ENCODE measurements at regions not wholly inside any gene's neighbourhood (a gene's known extent, or its start where the extent isn't known, plus 50 kb on each side); places are given as distances from the start of the nearest gene placed in this dataset.

DNA sequence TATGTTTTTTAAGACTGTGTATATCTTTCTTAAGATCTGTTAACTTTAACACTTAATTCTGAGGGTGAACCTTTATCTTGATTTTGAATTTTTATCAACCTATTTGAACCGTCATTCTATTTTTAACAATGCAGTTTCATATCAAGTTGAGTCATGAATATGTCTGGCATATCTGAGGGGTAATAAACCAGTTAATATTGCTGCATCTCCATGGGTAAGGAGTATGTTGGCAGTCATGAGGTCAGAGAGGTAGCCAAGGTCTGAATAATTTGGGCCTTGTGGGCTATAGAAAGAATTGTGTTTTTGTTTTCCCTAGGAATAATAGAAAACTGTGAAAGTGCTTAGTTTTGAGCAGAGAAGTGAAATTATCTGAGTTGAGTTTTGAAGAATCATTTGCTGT is 419.0 kb downstream of the PLK2 start:
- no peak for TF ChIP-seq NFRKB (IDR thresholded peaks at IDR 0.05)
- no peak for TF ChIP-seq SUZ12 (IDR thresholded peaks at IDR 0.05)
- no peak for TF ChIP-seq SP1 (IDR thresholded peaks at IDR 0.05)
- TF ChIP-seq LEF1 (IDR thresholded peaks at IDR 0.05; ENCODE audit: borderline replicate concordance): no peak
- no peak for TF ChIP-seq FOXA1 (IDR thresholded peaks at IDR 0.05)
- no peak for TF ChIP-seq ARNT (IDR thresholded peaks at IDR 0.05)
- no peak for TF ChIP-seq CTBP1 (IDR thresholded peaks at IDR 0.05; ENCODE audit: borderline replicate concordance)
- TF ChIP-seq TARDBP (IDR thresholded peaks at IDR 0.05): no peak
- TF ChIP-seq ELF4 (IDR thresholded peaks at IDR 0.05): no peak
- no peak for TF ChIP-seq L3MBTL2 (conservative IDR thresholded peaks at IDR 0.05)
- no peak for TF ChIP-seq ZNF384 (IDR thresholded peaks at IDR 0.05)
- no peak for TF ChIP-seq FOXK2 (IDR thresholded peaks at IDR 0.05)
- no peak for TF ChIP-seq PKNOX1 (IDR thresholded peaks at IDR 0.05)
- DNase-seq (ENCODE audit: extremely low spot score): no peak
- POLR2A ChIA-PET: no interaction called here
- CTCF ChIA-PET: no interaction called here

- no peak for TF ChIP-seq FOXM1 (IDR thresholded peaks at IDR 0.05; ENCODE audit: borderline replicate concordance)
- no peak for TF ChIP-seq HDGF (IDR thresholded peaks at IDR 0.05; ENCODE audit: borderline replicate concordance)
- no peak for TF ChIP-seq FOXK2 (IDR thresholded peaks at IDR 0.05)
- no peak for TF ChIP-seq BHLHE40 (IDR thresholded peaks at IDR 0.05; ENCODE audit: borderline replicate concordance)
- CTCF ChIA-PET: no interaction called here
- DNase-seq (ENCODE audit: extremely low spot score): no peak
- POLR2A ChIA-PET: no interaction called here
Observed at GRCh38 chr5:58040044-58040443, 419.8 kb downstream of the PLK2 start.

- CTCF ChIA-PET: no interaction called here
- POLR2A ChIA-PET: no interaction called here
Observed at GRCh38 chr5:58037899-58038298, 422.0 kb downstream of the PLK2 start.

GRCh38 chr5:58025809-58026208 is 434.1 kb downstream of the PLK2 start:
- ChIA-PET CTCF (no interaction called here), POLR2A (no interaction called here)
- DNase-seq (ENCODE audit: extremely low spot score): no peak
- no peak for TF ChIP-seq FOXK2 (IDR thresholded peaks at IDR 0.05)
- no peak for TF ChIP-seq TARDBP (IDR thresholded peaks at IDR 0.05)
- TF ChIP-seq SUZ12 (IDR thresholded peaks at IDR 0.05): no peak
- no peak for TF ChIP-seq HDGF (IDR thresholded peaks at IDR 0.05; ENCODE audit: borderline replicate concordance)
- TF ChIP-seq ELF4 (IDR thresholded peaks at IDR 0.05): no peak

More at GRCh38 chr5:58037899-58038298, 422.0 kb downstream of the PLK2 start:
- no peak for DNase-seq (ENCODE audit: extremely low spot score)
- no peak for TF ChIP-seq ZNF384 (IDR thresholded peaks at IDR 0.05)
- no peak for TF ChIP-seq NFRKB (IDR thresholded peaks at IDR 0.05)
- TF ChIP-seq LEF1 (IDR thresholded peaks at IDR 0.05; ENCODE audit: borderline replicate concordance): no peak
- TF ChIP-seq L3MBTL2 (conservative IDR thresholded peaks at IDR 0.05): no peak
- no peak for TF ChIP-seq SUZ12 (IDR thresholded peaks at IDR 0.05)
- TF ChIP-seq TARDBP (IDR thresholded peaks at IDR 0.05): no peak
- no peak for TF ChIP-seq BHLHE40 (IDR thresholded peaks at IDR 0.05; ENCODE audit: borderline replicate concordance)
- TF ChIP-seq FOXA1 (IDR thresholded peaks at IDR 0.05): no peak
- no peak for TF ChIP-seq HDGF (IDR thresholded peaks at IDR 0.05; ENCODE audit: borderline replicate concordance)

DNA sequence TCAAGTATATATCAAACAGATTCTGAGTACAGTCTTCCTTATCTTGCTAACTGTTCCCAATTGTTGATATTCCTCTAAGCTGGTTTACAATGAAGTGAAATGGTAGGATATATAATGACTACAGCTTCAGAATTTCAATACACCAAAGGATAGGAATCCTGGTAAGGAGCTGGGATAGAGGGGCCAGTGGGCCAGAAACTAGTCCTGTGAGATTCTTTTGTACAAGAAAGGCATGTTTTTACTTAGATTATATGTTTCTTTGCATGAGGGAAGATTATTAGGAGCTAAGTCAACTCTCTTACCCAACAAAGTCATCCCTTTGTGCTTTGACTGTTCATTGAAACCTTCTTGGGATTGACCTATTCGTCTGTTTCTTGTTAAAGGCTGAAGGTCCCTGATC is 435.7 kb downstream of the PLK2 start:
- POLR2A ChIA-PET: no interaction called here
- TF ChIP-seq NFRKB (IDR thresholded peaks at IDR 0.05): no peak
- TF ChIP-seq TARDBP (IDR thresholded peaks at IDR 0.05): no peak
- no peak for TF ChIP-seq ELF4 (IDR thresholded peaks at IDR 0.05)
- TF ChIP-seq ARNT (IDR thresholded peaks at IDR 0.05): no peak
- TF ChIP-seq LEF1 (IDR thresholded peaks at IDR 0.05; ENCODE audit: borderline replicate concordance): no peak
- no peak for TF ChIP-seq HDGF (IDR thresholded peaks at IDR 0.05; ENCODE audit: borderline replicate concordance)
- no peak for TF ChIP-seq FOXK2 (IDR thresholded peaks at IDR 0.05)
- no peak for TF ChIP-seq ZNF384 (IDR thresholded peaks at IDR 0.05)
- no peak for TF ChIP-seq SUZ12 (IDR thresholded peaks at IDR 0.05)
- no peak for TF ChIP-seq SP1 (IDR thresholded peaks at IDR 0.05)
- TF ChIP-seq FOXA1 (IDR thresholded peaks at IDR 0.05): no peak
- no peak for TF ChIP-seq PKNOX1 (IDR thresholded peaks at IDR 0.05)
- no peak for DNase-seq (ENCODE audit: extremely low spot score)
- CTCF ChIA-PET: interaction anchor here (0.6 kb wide), 1 partner anchor 37 kb away, joined by 4 read pairs; no protein-coding TSS in a partner anchor

DNA sequence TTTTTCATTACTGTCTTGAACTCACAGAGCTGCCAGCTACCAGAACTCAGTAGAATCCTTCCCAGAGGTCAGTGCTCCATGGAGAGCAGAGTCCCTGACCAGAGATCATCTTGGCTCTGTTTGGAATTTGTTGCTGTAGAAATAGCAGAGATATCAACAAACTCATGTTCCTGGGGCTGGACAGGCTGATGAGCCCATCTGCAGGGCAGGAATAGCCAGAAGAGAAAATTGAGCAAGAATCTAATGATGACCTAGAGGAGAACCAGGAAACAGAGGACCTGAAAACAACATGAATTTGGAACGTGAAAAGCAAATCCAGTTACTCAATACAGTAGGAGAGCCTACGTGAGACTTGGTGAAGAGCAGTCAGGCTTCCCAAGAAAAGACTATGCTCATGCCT is 437.8 kb downstream of the PLK2 start:
- DNase-seq (ENCODE audit: extremely low spot score): no peak
- ChIA-PET POLR2A (no interaction called here), CTCF (no interaction called here)
- TF ChIP-seq SUZ12 (IDR thresholded peaks at IDR 0.05) (no peak), HDGF (IDR thresholded peaks at IDR 0.05; ENCODE audit: borderline replicate concordance) (no peak), NFRKB (IDR thresholded peaks at IDR 0.05) (no peak), ZNF384 (IDR thresholded peaks at IDR 0.05) (no peak), ELF4 (IDR thresholded peaks at IDR 0.05) (no peak), FOXM1 (IDR thresholded peaks at IDR 0.05; ENCODE audit: borderline replicate concordance) (no peak), CTBP1 (IDR thresholded peaks at IDR 0.05; ENCODE audit: borderline replicate concordance) (no peak), FOXK2 (IDR thresholded peaks at IDR 0.05) (no peak), TARDBP (IDR thresholded peaks at IDR 0.05) (no peak), FOXA1 (IDR thresholded peaks at IDR 0.05) (no peak)

GRCh38 chr5:58021466-58021865 is 438.4 kb downstream of the PLK2 start:
- ChIA-PET POLR2A (no interaction called here), CTCF (no interaction called here)
- no peak for TF ChIP-seq CTBP1 (IDR thresholded peaks at IDR 0.05; ENCODE audit: borderline replicate concordance)
- TF ChIP-seq ELF4 (IDR thresholded peaks at IDR 0.05): no peak
- no peak for TF ChIP-seq FOXM1 (IDR thresholded peaks at IDR 0.05; ENCODE audit: borderline replicate concordance)
- TF ChIP-seq FOXA1 (IDR thresholded peaks at IDR 0.05): no peak
- TF ChIP-seq BHLHE40 (IDR thresholded peaks at IDR 0.05; ENCODE audit: borderline replicate concordance): no peak
- TF ChIP-seq L3MBTL2 (conservative IDR thresholded peaks at IDR 0.05): no peak
- no peak for TF ChIP-seq NFRKB (IDR thresholded peaks at IDR 0.05)
- TF ChIP-seq FOXK2 (IDR thresholded peaks at IDR 0.05): no peak
- TF ChIP-seq SP1 (IDR thresholded peaks at IDR 0.05): no peak
- no peak for TF ChIP-seq ARNT (IDR thresholded peaks at IDR 0.05)
- TF ChIP-seq SUZ12 (IDR thresholded peaks at IDR 0.05): no peak
- TF ChIP-seq HDGF (IDR thresholded peaks at IDR 0.05; ENCODE audit: borderline replicate concordance): no peak
- TF ChIP-seq LEF1 (IDR thresholded peaks at IDR 0.05; ENCODE audit: borderline replicate concordance): no peak
- no peak for TF ChIP-seq TARDBP (IDR thresholded peaks at IDR 0.05)
- TF ChIP-seq ZNF384 (IDR thresholded peaks at IDR 0.05): no peak
- TF ChIP-seq PKNOX1 (IDR thresholded peaks at IDR 0.05): no peak
- DNase-seq (ENCODE audit: extremely low spot score): no peak
